Pulmonary artery endothelial cell (primary cell): ENCODE measurements at regions not wholly inside any gene's neighbourhood (a gene's known extent, or its start where the extent isn't known, plus 50 kb on each side); places are given as distances from the start of the nearest gene placed in this dataset.

Source experiments
- DNase-seq: peaks from one replicate; pipeline ENCODE4 v3.0.0-alpha.2; 2011; ENCODE audit warnings: low read depth, low spot score

DNA sequence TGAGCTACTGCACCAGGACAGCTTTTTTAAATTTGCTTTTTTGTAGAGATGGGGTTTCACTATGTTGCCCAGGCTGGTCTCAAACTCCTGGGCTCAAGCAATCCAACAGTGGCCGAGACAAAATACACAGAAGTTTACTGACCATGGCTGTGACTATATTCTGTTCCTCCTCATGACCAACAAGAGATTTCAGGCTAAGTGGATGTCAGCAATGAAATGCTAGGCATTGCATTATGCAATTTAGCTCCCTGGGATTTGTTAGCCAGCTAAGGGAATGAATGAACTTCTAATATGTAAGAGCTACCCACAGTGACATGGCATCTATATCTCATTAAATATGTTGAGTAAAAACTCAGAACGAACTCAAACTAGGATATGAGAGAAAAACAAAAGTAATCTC lies 81.9 kb upstream of the MBOAT2 start:
- no peak for DNase-seq

DNA sequence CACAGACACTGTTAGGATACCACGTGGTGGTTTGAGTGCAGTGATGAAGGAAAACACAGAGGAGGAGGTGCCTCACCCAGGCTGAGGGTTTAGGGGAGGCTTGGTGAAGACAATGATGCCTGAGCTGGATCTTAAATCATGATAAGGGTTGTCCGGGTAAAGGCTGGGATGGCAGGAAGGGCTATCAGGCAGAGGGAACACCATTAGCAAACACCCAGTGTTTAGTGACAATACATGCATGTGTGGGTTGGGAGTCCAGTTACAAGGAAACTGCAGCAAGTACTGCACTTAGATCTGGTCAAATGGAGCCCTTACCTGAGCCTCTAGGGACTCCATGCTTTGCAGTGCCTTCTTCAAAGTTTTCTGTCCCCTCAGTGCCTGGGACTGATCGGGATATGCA lies 79.8 kb upstream of the MBOAT2 start:
- DNase-seq, result no peak

DNA sequence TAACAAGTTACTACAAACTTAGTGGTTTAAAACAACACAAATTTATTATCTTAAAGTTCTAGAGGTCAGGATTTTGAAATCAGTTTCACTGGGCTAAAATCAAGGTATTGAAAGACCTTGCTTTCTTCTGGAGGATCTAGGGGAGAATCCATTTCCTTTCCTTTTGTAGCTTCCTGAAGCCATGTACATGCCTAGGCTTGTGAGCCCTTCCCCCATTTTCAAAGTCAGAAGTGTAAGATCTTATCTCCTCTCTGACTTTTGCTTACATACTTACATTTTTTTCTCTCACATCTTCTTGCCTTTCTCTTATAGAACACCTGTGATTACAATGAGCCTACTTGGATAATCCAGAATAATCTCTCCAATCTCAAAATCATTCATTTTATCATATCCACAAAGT lies 78.7 kb upstream of the MBOAT2 start:
- no peak for DNase-seq

DNA sequence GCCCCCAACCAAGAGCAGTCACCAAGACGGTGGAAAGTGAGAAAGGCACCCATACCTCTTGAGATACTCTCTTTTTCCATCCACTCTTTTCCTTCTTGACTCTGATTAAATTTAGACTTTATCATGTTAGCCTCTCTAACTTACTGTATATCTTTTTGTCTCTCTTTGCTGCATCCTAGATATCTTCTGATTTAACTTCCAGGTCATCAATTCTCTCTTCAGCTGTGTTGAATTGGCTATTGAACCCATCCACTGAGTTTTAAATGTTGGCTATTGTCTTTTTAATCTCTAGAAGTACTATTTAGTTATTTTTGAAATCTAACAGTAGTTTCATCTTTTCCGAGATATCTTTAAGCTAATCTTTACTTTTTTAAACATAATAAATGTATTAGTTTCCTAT lies 78.3 kb upstream of the MBOAT2 start:
- DNase-seq, result no peak

DNA sequence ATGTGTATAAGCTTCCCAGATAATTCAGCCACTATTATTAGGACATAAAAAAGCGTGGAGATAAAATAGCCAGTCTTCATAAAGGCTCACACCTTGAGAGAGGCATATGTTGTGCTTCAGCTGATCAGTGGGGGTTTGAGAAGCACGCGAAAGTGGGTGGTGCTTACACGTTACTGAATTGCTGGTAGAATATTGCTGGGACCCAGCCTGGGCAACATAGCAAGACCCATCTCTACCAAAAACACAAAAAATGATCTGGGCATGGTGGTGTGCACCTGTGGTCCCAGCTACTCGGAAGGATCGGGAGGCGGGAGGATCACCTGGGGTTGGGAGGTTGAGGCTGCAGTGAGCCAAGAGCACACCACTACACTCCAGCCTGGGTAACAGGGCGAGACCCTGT lies 74.9 kb upstream of the MBOAT2 start:
- no peak for DNase-seq

DNA sequence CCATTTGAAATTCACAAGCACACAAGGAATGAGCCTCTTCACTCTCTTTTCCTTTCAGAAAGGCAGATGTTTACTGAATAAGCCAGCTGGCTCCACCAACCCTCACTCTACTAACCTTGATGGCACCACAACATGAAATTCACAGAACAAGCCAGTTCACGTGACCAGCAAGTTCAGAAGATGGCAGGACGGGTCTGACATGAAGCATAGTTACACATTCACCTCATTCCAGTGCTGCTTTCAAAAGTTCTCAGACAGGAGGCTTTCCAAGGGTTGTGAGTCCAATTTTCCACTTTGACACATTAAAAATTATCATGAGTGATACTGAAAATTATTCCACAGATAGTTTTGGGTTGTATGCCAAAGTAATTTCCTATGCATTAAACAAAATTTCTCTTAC lies 74.2 kb upstream of the MBOAT2 start:
- DNase-seq, result no peak

DNA sequence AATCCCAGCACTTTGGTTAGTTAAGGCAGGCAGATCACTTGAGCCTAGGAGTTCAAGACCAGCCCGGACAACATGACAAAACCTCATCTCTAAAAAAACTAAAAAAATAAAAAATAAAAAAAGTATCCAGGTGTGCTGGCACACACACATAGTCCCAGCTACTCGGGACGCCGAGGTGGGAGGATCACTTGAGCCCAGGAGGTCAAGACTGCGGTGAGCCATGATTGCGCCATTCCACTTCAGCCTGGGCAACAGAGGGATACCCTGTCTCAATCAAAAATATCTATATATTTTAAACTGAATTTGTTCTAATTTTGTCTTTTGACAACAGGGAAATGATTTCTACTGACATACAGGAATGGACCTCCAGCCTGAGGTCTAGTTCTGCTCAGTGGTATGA lies 73.3 kb upstream of the MBOAT2 start:
- DNase-seq, result no peak

DNA sequence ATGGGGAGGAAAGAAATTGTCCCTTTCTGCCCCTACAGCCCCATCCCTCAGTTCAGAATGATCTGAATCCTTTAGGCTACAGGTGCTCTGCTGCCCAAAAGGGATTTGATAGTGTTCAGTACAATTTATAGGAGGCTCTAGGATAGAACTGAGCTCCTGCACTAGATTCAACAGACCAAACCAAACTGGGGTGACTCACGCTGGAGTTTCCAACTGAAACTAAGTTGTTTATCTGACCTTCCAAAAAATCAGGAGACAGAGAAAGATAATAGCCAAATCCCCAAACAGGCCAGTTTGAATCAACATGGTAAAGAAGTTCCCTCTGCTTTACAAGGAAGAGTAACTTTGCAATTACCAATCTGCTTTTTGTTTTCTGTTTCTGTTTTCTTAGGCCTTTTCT lies 72.7 kb upstream of the MBOAT2 start:
- no peak for DNase-seq

DNA sequence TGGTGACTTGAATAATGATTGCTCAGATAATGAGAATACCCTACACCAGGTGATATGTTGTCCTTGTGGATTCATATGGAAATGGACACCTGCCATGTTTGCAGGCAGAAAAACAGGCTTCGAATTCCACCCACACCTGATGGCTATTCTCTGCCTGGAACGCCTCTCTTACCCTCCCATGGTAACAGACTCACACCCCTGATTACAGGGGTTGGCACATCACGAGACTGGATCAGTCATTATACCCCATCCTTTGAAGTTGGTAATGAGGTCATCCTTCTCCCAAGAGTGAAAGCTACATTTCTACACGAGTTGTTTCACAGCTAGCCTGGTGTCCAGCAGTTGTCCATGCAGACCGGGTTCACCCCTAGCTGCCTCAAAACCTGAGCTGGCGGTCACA lies 71.4 kb upstream of the MBOAT2 start:
- DNase-seq, result no peak

DNA sequence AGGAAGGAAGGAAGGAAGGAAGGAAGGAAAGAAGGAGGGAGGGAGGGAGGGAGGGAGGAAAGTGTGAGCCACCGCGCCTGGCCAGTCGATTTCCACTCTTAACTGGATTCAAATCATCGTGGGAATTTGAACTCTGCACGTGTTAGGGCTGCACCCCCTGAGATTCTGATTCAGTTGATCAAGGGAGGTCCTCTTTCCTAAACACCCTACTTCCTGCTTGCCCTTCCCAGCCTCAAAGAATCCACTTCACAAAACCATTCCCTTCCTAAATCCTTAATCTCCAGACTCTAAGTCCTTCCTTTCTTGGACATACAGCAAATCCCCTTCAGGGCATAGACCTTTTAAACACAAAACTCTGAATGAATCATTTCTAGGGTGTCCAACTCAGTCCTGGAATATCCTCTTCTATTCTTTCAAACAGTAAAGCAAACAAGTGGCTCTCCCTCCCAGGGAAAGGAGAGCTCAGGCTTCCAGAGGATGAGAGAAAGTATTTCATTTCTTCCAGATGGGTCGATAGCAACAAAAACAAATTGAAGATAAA lies 68.2 kb upstream of the MBOAT2 start:
- DNase-seq, result no peak

DNA sequence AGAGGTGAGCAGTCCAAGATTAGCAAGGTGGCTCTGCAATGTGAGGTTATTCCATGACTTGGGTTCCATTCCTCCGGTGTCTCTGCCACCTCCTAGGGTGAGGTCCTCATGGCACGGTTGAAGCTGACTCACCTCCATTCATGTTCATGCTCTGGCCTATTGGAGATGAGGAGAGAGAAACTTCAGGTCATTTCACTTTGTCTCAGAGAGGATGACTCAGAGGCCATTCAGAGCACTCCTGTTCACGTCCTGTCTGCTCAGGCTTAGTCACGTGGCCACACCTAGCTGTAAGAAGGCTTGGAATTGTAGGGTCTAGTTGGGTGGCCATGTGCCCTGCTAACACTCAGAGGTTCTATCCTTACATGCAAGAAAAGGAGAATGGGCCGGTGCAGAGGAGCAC lies 67.5 kb upstream of the MBOAT2 start:
- DNase-seq, result no peak

DNA sequence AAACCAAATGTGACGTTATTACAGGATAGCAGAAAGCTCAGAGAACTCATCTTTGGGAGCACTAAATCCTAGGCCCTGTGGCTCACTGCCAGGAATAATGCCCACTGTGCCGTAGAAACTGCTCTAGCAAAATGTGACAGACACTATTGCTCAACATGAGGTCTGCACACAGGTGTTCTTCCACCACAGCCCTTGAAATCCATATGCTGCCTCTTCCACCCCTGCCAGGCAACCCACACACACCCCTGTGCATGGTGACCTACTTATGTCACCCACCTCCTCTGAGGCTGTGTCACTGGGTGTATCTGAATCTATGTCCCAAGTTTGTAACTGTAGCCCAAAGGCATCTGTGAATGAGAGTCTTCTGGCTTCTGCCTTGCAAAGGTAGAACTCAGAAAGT lies 66.1 kb upstream of the MBOAT2 start:
- DNase-seq, result no peak

DNA sequence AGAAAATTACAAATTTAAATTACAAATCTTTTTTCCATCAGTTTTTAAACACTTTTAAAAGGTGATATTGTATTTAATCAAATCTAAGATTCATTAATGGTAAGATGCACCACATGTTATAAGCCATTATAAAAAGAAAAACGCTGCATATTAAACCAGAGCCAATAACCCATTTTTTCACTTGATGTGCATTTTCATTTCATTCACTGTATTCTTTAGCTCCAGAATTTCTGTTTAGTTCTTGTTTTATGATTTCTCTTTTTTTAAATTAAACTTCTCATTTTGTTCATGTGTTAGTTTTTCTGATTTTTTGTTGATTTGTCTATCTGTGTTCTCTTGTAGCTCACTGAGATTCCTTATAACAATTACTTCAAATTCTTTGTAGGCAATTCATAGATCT lies 62.4 kb upstream of the MBOAT2 start:
- DNase-seq, result no peak

DNA sequence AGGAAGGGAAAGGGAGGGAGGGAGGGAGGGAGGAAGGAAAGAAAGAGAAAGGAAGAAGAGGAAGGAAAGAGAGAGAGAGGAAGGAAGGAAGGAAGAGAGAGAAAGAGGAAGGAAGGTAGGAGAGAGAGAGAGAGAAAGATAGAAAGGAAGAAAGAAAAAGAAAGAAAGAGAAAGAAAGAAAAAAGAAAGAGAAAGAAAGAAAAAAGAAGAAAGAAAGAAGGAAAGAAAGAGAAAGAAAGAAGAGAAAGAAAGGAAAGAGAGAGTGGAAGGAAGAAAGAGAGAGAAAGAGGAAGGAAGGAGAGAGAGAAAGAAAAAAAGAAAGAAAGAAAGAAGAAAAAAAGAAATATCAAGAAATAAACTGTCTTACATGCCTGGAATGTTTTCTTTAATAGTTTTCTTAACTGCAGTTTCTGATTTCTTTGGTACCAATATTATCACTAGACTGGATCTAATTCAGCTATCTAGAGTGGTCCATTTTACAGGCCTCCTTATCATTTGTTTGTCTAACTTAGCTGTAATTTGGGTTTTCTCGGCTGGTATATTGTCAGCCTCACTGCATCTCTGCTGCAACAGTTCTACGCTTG lies 59.6 kb upstream of the MBOAT2 start:
- DNase-seq, result no peak

DNA sequence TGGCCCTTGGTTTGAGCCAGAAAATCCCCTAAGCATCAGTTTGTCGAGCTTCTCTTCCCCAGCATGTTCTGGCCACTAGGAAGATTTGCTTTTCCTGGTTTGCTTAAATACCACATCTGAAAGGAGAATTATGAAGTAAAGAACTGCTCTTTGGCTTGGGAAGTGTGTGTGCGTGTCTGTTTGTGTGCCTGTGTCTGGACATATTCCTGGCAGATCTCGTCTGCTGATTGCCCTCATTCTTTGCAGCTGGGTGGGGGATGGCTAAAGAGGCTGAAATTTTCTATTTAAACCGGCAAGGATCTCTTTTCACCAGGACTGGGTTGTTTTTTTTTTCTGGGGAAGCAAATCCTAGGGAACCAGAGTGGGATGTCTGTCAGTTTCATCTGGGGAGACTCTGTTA lies 57.3 kb upstream of the MBOAT2 start:
- DNase-seq, result no peak

DNA sequence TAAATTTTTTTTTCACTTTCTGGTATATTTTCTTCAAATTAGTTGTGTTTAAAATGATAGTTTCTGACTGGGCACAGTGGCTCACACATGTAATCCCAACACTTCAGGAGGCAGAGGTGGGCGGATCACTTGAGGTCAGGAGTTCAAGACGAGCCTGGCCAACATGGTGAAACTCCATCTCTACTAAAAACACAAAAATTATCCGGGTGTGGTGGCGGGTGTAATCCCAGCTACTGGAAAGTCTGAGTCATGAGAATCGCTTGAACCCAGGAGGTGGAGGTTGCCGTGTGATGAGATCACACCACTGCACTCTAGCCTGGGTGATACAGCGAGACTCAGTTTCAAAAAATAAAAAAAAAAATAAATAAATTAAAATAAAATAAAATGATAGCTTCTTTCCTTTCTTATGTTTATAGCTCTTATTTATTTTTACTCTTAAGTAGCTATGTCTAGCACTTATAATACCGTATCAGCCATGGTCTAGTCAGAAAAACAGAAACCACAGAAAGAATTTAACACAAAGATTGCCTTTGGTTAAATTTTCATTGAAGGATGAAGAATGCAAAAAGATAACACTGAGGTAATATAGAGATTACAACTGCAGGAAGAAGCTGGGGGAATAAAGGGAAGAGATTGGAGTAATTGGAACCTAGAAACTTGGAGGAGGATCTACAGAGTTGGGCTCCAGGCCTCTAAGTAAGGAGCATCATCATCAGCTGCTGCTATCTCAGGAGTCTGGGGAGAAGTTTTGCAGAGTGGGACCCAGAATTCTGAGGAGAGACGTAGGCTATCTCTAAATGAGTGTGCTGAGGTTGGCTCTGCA lies 54.7 kb upstream of the MBOAT2 start:
- DNase-seq, result no peak

DNA sequence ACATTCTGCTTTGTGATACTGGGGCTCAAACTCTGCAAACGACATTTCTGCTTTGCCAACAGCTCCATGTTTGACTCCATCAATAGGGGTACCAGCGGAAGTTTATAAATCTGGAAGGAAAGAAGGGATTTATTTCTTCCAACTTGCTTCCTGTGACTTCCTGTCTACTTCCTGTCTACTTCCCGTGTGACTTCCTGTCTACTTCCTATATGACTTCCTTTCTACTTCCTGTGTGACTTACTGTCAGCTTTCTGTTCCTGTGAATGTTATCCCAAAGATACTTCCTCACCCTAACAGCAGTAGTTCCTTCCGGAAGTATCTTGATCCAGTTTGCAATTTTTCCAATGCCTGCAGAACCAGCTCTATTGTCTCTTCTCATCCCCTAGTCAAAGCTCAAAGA lies 52.0 kb upstream of the MBOAT2 start:
- no peak for DNase-seq

DNA sequence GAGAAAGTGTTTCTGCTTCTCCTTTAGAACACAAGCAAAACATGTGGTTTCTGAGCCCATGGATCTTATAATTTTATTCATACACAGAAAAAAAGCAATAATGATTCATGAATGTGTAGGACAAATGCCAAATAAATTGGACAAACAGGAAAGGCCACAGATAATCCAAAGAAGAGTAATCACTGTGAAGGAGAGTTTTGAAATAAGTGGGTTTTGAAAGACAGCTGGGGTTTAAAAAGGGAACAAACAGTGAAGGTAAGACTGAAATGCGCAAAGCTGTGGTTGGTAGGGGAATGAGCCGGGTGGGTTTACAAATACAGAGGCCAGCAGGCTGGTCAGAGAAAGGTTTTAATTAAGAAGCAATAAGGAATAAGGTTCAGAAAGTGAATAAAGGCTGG lies 50.0 kb upstream of the MBOAT2 start:
- no peak for DNase-seq
